NCI-H2227 (cell line): ENCODE measurements at regions not wholly inside any gene's neighbourhood (a gene's known extent, or its start where the extent isn't known, plus 50 kb on each side); places are given as distances from the start of the nearest gene placed in this dataset.
A peak's percentile ranks its signal among the peaks of the same experiment; 100 is the strongest.

Experiments used
- DNase-seq: peaks from one replicate; lab custom pipeline; 2025; ENCODE audit not compliant: unreplicated experiment; lab: John Stamatoyannopoulos, UW

- DNase-seq = no peak
These were observed 67.5 kb upstream of the SLC6A6 start for GRCh38 chr3:14334936-14335335.

GRCh38 chr3:14335774-14336748 is 66.3 kb upstream of the SLC6A6 start:
- DNase-seq = no peak

GRCh38 chr3:14336749-14337598 is 65.4 kb upstream of the SLC6A6 start:
- no peak for DNase-seq

GRCh38 chr3:14337828-14338227 is 64.6 kb upstream of the SLC6A6 start:
- DNase-seq = no peak

DNA sequence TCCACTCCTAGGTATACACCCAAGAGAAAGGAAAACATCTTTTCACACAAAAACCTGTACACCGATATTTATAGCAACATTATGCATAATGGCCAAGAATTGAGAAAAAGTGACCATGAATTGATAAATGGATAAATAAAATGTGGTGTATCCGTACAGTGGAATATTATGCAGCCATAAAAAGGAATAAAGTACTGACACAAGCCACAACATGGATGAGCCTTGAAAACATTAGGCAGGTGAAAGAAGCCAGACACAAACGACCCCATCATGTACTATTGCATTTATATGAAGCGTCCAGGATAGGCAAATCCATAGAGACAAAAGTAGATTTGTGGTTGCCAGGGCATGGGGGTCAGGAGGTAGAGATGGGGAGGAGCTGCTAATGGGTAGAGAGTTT is 64.2 kb upstream of the SLC6A6 start:
- no peak for DNase-seq

DNA sequence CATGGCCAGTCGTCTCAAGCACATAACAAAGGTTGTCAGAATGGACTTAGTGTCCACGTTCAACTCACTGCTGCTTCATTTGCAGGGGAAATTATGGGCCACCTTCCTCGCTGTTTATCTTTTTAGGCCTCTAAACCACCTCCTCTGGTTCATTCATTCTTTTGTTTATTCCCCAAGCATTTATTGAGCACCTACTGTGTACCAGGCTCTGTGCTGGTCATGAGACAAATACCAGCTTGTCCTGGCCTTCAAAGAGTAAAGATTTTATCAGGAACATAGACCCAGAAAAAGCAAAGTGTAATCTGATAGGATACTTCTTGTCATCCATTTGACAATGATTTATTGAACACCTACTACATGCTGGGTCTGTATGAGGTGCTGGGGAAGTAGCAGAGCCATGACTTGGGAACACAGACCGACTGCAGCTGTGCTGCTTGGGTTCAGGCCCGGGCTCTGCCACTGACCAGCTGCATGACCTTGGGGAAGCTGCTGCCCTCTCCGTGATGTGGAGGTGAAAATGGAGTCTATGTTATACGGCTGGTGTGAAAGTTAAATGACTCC is 63.4 kb upstream of the SLC6A6 start:
- DNase-seq = no peak

DNA sequence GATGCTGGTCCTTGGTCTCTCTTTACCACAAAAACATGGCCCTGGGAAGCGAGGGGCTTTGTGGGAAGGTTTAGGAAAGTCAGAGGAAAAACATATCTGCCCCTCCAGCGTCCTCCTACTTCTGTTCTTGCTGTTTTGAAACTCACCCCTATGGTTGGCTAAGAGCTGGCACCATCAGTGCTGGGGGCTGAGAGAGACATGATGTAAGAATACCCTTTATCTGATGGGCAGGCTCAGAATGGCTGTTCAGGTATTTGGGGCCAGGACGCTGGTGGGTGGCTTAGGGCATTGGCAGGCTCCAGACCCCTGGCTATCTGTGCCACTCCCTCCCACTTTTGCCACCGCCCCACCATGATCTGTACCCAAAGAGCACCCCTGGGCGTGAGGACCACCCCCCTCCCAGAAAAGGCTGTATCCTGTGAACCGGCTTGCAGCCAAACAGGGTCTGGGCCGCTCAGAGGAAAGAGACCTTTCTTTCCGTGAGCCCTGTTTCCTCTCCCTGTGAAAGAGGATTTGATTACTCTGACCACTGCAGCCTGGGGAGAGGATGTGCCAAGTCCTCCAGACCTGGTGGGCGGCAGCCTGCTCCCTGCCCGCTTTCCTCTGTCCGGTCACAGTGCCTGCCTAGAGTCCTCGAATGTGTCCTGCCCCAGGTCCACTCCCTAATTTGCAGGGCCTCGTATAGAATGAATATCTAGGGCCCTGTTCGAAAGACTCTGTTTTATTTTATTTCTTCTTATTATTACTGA is 61.3 kb upstream of the SLC6A6 start:
- DNase-seq = no peak

DNA sequence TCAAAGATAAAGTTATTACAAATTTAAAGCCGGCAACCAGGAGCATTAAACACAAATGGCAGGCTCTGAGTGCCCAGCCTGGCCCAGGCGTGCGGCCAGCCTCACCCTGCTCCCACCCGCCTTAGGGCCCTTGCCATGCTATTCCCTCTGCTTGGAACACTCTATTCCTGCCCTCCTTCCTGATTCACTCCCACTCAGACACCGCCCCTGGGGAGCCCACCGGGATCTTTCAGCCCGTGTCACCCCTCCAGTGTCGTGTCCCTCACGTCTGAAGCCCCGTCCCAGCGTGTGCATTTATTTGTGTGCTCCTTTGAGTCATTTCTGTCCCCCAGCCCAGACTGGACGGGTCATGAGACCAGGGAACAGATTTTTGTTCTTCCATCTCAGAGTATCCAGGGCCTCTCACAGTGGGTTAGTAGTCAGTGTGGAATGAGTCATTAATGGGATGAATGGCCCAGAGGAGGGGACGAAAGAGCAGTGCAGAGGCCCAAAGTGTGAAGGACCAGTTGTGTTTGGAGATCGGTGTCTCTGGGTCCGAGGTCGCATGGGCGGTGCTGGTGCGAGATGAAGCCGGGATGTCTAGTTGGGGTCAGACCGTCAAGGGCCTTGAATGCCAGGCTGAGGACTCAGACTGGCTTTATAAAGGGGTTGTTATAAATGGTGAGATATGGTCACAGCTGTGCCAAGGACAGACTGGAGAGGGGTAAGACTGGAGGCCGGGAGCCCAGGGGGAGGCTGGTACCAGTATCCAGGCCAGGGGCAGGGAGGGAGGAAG is 58.9 kb upstream of the SLC6A6 start:
- no peak for DNase-seq

GRCh38 chr3:14344351-14344750 is 58.1 kb upstream of the SLC6A6 start:
- no peak for DNase-seq

DNA sequence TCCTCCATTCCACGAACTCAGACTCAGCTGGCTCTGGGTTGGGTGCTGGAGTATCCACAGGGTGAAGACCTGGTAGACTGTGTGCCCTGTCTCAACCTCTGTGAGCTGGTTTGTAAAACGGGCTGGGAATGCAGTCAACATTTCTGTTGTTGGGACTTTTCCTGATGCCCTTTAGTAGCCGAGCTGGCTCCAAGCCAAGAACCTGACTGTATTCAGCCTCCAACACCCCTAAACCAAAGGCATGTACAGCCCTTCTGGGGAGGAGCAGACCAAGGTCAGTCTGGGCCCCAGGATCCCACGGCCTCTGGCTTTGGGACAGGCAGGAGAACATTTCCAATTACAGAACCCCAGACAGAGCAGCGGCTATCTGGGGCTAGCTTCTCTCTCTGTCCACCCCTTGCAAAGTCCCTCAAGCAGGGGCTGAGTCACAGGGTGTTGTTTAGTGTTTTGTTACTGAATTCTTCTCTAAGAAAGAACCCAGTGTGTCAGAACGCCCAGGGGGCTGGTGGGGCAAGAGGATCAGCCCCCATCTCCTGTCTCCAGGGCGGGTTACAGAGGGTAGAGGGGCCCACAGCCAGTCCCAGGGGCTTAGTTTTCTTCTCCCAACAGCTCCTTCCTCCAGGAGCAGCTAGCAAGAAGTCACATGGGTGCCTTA is 56.8 kb upstream of the SLC6A6 start:
- DNase-seq = no peak

- no peak for DNase-seq
These were observed 56.2 kb upstream of the SLC6A6 start for GRCh38 chr3:14346191-14346590.

GRCh38 chr3:14346642-14347041 is 55.8 kb upstream of the SLC6A6 start:
- DNase-seq = no peak

DNA sequence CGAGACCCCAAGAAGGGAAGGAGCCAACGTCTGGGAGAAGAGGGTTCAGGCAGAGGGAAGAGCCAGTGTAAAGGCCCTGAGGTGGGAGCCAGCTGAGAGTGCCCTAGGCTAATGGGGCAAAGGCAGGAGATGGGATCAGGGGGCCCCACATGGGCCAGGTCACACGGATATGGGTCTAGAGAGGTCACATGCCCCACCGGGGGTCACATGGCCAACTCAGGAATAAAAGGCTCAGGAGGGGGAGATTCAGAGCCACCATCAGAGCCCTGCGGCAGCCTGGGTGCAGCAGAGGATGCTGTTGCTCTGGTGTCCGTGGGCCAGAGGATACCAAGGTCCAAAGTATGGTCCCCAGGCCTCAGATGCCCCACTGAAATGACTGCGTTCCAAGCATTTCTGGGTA is 55.3 kb upstream of the SLC6A6 start:
- no peak for DNase-seq

DNA sequence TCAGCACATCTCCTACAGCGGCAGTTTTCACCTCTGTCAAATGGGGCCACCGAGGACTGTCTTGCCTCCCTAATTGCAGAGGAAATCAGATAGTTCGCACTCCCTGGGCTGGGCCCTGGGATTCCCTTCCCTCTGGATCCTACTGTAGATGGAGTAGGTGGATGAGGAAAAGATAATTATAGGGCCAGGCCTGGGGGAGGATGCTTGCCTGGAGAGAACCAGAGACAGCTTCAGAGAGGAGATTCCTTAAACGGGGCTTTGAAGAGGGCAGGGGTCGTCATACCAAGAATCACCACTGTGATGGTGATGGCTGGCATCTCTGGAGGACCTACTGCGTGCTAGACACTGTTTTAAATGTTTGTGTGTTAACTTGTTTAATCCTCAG is 50.8 kb upstream of the SLC6A6 start:
- peak; percentile 48 for DNase-seq

DNA sequence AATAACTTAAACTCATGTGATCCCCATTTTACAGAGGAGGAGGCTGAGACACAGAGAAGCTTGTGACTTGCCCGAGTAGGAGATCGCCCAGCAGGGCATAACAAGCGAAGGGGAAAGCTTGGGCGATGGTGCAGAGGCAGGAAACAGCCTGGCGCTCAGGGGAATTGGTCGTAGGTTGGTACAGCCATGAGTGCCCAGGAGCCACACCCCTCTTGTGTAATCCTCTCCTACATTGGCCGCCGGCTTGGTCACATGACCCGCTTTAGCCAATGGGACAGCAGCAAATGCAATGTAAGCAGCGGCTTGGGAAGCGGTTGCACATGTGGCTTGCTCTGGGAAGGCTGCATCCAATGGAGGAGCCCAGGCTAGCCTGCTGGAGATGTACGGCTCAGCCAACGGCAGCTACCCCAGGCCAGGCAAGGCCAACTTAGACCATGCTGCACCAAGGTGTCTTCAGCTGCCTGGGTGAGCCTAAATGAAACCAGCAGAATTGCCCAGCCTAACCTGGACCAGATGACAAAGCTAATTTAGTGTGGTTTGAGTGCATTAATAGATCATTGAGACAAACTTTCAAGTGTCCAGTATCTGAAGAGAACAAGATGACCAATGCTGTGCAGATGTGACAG is 50.3 kb upstream of the SLC6A6 start:
- DNase-seq = peak; percentile 63
